ENCODE measurements at regions not wholly inside any gene's neighbourhood (a gene's known extent, or its start where the extent isn't known, plus 50 kb on each side); places are given as distances from the start of the nearest gene placed in this dataset.
"Not testable (repeated sequence)": the region's sequence is repeated elsewhere in the genome, so short reads cannot be mapped to it uniquely, and the experiment has no call there.

DNA sequence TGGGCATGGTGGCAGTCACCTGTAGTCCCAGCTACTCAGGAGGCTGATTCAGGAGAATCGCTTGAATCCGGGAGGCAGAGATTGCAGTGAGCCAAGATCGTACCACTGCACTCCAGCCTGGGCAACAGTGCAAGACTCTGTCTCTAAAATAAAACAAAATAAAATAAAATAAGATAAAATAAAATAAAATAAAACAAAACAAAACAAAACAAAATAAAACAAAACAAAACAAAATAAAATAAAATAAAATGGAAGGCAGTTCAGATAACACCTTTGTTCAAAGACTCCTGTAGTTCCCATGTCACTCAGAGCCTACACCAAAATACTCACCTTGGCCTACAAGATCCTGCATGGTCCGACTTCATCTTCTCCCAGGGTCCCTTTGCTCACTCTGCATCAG, 61.3 kb downstream of the SYF2 start:
- TF ChIP-seq, protein P1, sequence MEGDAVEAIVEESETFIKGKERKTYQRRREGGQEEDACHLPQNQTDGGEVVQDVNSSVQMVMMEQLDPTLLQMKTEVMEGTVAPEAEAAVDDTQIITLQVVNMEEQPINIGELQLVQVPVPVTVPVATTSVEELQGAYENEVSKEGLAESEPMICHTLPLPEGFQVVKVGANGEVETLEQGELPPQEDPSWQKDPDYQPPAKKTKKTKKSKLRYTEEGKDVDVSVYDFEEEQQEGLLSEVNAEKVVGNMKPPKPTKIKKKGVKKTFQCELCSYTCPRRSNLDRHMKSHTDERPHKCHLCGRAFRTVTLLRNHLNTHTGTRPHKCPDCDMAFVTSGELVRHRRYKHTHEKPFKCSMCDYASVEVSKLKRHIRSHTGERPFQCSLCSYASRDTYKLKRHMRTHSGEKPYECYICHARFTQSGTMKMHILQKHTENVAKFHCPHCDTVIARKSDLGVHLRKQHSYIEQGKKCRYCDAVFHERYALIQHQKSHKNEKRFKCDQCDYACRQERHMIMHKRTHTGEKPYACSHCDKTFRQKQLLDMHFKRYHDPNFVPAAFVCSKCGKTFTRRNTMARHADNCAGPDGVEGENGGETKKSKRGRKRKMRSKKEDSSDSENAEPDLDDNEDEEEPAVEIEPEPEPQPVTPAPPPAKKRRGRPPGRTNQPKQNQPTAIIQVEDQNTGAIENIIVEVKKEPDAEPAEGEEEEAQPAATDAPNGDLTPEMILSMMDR (IDR thresholded peaks at IDR 0.05): not testable (repeated sequence)
- TF ChIP-seq POLR2A (IDR thresholded peaks at IDR 0.05); POLR2AphosphoS5 (IDR thresholded peaks at IDR 0.05; ENCODE audit: insufficient read depth in 1 of 2, low read depth in 1 of 2): not testable (repeated sequence)
